Ammon's horn (tissue), 1 donor: ENCODE measurements at regions not wholly inside any gene's neighbourhood (a gene's known extent, or its start where the extent isn't known, plus 50 kb on each side); places are given as distances from the start of the nearest gene placed in this dataset.

Experiments
- DNase-seq: peaks from one replicate; pipeline ENCODE4 v3.0.0-alpha.2; 2016; ENCODE audit warnings: low spot score

- DNase-seq: no peak
These were observed 93.1 kb downstream of the RHOB start for GRCh38 chr2:20539776-20540586.

GRCh38 chr2:20540587-20541293, 93.9 kb downstream of the RHOB start:
- no peak for DNase-seq

- no peak for DNase-seq
These were observed 94.4 kb downstream of the RHOB start for GRCh38 chr2:20541294-20541640.

GRCh38 chr2:20541651-20542050, 94.8 kb downstream of the RHOB start:
- DNase-seq: no peak

GRCh38 chr2:20542269-20542668, 95.4 kb downstream of the RHOB start:
- no peak for DNase-seq

DNA sequence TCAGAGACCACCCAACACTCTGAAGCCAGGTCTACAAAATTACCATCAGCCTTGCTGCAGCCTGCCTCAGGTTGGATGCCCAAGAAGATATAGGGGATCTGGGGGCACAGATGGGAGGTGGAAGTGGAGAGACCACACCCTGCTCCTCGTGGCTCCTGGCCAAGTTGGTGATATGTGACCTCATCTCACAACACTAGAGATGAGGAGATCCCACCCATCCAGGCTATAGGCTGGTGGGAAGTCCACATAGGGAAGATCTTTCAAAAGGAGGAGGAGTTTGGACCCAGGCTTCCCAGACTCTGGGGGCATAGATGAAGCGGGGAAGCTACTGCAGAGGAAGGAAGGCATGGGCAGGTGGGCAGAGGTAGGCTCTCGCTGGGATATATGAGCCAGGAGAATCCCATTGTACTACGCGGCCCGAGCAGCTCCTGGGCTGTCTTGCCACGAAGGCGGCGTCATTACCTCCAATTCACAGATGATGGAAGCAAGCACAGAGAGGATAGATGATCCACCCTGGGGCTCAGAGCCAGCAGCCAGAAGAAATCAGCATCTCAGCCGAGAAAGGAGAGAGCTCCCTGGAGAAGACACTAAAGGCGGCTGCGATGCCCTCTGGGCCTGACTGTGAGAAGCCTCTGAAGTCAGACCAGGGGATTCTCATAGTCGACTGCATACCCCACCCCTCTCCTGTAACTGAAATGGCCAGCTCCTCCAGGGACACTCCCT, 96.0 kb downstream of the RHOB start:
- DNase-seq: no peak

DNA sequence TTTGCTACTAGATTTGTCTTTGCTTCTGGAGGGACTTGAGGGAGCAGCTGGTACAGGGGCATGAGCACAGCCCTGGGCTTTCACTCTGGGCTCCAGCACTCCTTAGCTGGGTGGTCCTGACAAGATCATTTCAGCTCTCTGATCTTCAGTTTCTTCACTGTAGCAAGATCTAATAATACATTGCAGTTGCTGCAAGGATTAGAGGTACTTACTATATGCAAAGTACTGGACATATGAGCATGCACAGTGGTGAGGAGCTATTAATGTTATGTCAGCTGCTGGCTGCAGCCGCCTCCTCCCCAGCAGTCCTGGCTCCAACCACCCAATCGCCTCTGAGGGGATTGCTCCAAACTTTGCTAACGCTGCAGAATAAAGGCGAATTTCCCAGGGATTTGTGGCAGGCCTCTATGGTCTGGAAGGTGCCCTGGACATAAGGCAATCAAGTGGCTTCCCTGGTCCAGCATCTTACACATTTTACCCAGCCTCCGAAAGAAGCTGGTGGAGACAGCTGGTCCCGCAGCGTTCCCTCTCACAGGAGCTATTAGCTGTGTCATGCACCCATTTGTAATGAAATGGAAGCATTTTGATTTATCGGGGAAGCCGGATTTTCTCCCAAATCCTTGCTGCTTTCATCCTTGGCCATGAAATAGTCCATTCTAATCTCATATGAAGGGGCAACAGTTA, 96.7 kb downstream of the RHOB start:
- DNase-seq: no peak

GRCh38 chr2:20544153-20544747, 97.4 kb downstream of the RHOB start:
- DNase-seq: peak; percentile 49

- no peak for DNase-seq
These were observed 101.8 kb downstream of the HS1BP3 start for GRCh38 chr2:20549144-20549543.

DNA sequence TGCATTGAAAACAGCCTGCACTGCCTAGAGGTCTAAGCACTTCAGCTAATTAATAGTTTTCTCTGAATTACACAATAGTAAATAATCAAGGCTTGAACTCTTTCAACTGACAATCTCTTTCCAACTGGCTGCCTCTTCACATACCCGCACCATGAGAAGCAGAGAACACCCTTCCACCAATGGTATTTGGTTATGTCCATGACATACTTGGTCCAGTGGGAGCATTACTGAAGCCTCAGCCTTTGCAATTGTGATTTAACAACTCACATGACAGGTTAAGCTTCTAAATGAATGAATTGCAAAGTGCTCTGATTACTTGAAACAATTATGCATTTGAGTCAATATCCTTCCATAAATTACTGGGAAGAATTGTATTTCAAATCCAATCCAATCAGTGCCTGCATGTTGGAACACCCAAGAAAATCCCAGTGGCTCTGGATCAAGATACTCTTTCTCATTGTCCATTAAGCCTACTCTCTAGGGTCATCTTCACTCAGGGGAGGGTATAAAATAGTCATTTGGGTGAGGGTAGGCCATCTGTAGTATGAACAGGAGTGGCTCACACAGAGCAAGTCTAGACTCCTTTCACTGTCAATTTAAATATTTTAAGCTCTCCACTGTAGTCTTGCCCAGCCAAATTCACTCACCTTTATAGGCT, 101.1 kb downstream of the HS1BP3 start:
- DNase-seq: no peak

- peak; percentile 75 for DNase-seq
These were observed 99.5 kb downstream of the HS1BP3 start for GRCh38 chr2:20551260-20551944.

- no peak for DNase-seq
These were observed 99.0 kb downstream of the HS1BP3 start for GRCh38 chr2:20551945-20552328.

DNA sequence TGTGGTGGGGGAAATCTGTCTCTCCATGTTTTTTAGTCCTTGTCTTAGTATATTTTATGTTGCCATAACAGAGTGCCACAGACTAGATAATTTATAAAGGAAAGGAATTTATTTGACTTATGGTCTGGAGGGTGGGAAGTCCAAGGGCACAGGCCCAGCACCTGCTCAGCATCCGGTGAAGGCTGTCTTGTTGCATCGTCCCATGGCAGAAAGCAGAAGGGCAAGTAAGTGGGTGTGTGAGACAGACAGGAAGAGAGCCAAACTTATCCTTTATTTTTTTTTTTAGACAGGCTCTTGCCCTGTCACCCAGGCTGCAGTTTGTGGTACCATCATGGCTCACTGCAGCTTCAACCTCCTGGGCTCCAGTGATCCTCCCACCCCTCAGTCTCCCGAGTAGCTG, 98.1 kb downstream of the HS1BP3 start:
- no peak for DNase-seq

DNA sequence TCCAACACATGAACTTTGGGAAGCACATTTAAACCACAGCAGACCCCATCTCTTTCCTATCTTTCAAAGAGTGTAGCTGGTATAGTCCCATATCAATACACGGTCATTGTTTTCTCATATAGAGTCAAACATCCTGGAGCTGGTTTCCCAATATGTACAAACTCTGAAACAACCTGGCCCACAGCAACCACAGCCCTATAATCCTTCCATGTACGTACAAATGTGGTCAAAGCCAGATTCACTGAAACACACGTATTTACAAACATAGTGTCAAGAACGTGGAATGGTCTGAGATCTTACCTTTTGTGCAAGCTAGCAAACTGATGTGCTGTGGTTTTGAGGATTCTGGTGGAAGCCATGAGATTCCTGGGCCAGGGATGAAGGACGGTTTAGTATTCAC, 97.3 kb downstream of the HS1BP3 start:
- no peak for DNase-seq

- no peak for DNase-seq
These were observed 94.9 kb downstream of the HS1BP3 start for GRCh38 chr2:20555954-20556353.

DNA sequence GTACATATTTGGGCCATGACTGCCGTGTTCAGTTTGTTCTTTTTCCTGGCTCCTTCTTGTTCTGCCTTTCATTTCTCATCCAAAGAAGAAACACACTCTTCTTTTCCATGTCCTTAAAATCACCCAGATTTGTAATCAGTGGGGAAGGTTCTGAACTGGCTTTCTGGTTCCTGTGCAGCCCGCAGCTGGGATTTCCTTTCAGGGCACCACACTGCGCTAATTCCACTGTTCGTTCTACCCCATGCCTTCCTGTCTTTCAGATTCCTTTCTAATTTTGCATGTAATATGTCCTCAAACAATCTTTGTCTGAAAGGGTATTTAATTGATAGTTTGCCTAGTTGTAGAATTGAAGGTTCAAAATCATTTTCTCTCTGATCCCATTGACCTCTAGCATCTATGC, 94.1 kb downstream of the HS1BP3 start:
- DNase-seq: no peak

- DNase-seq: no peak
These were observed 93.7 kb downstream of the HS1BP3 start for GRCh38 chr2:20557226-20557625.

- DNase-seq: no peak
These were observed 93.3 kb downstream of the HS1BP3 start for GRCh38 chr2:20557635-20558034.

DNA sequence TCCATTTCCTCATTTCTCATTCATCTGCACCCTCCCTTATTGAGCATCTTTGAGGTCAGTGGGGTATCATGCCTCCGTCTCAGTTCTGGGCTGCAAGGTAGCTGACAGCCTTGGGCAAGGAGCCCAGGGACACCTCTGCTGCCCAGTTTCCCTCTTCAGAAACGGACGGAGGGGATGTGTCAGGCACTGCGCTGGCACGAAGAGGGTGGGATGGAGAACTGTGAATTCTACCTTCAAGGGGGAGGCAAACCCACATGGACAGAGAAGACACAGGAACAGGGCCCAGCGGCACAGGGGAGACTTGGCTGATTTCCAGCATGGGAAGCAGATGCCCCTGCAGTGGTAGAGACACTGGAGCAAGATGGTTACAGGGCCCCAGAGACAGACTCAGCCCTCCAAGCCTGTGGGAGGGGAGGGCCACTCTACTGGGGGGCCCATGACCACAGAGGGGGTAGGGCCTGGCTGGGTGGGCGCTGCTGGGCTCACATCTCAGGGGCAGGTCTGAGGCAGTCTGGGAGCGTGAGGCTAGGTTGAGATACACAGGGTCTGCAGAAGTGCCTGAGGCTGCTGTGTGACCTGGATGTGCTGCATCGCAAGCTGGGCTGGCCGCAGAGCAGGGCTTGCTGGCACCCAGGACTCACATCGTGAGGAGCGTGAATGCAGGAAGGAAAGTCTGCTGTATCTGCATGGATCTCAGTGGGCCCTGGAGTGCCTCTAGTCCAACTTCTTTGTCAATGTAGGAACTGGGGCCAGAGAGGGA, 92.3 kb downstream of the HS1BP3 start:
- DNase-seq: no peak

DNA sequence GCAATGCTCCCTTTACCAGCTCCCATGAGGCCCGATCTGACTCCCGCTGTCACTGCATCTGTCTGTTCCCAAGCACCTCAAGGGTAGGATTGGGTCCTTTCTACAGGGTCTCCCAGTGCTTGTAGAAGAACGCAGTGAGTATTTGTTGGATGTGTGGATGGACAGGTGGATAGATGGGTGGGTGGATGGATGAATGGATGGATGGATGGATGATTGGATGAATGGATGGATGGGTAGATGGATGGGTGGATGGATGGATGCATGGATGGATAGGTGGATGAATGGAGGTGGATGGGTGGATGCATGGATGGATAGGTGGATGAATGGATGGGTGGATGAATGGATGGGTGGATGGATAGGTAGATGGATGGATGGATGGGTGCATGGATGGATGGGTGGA, 91.6 kb downstream of the HS1BP3 start:
- no peak for DNase-seq
